ENCODE measurements at regions not wholly inside any gene's neighbourhood (a gene's known extent, or its start where the extent isn't known, plus 50 kb on each side); places are given as distances from the start of the nearest gene placed in this dataset.

GRCh38 chrX:43469391-43470054 is 186.6 kb upstream of the MAOA start:
- POLR2A ChIA-PET = no interaction called here
- H4K20me1 ChIP-seq (ENCODE audit: insufficient read depth, low read length) = no peaks in the 10 kb centered on the region
- DNase-seq (ENCODE audit: low spot score) = no peak
- H3K9me2 ChIP-seq (ENCODE audit: insufficient read depth, low read length) = no peaks in the 10 kb centered on the region
- H3K4me2 ChIP-seq (ENCODE audit: low read length) = no peak overlapping the region
- H3K27ac ChIP-seq (ENCODE audit: low read depth, low read length, poor library complexity, severe bottlenecking) = no peak overlapping the region
- CTCF ChIA-PET (ENCODE audit: unreplicated experiment) = no interaction called here
- H3K4me3 ChIP-seq (ENCODE audit: low read depth, low read length, poor library complexity, severe bottlenecking) = no peak overlapping the region
- H3K4me1 ChIP-seq (ENCODE audit: insufficient read depth, low read length, poor library complexity, severe bottlenecking) = no peaks in the 10 kb centered on the region
- H3K9me3 ChIP-seq (ENCODE audit: low read length) = no peaks in the 10 kb centered on the region
- intact Hi-C loops (cut with micrococcal nuclease; ENCODE audit: unreplicated experiment) = no loop called here
- no TSS peak for BruUV-seq (replicated peaks)
- no peak for TF ChIP-seq CTCF (conservative IDR thresholded peaks at IDR 0.05; ENCODE audit: low read length)
- TF ChIP-seq EZH2phosphoT487 (IDR thresholded peaks at IDR 0.05; ENCODE audit: borderline replicate concordance, low read depth, low read length) = no peak
- H3K36me3 ChIP-seq (ENCODE audit: insufficient read depth, low read length) = no peaks in the 10 kb centered on the region
- H3K79me2 ChIP-seq (ENCODE audit: insufficient read depth, low read depth, low read length) = no peaks in the 10 kb centered on the region
- H2AFZ ChIP-seq (ENCODE audit: low read length) = no peak overlapping the region

GRCh38 chrX:43474321-43474720 is 181.8 kb upstream of the MAOA start:
- BruUV-seq (replicated peaks) = no TSS peak
- intact Hi-C loops (cut with micrococcal nuclease; ENCODE audit: unreplicated experiment) = no loop called here
- DNase-seq (ENCODE audit: low spot score) = no peak
- no peaks in the 10 kb centered on the region for H3K79me2 ChIP-seq (ENCODE audit: insufficient read depth, low read depth, low read length)
- no peak overlapping the region for H2AFZ ChIP-seq (ENCODE audit: low read length)
- CTCF ChIA-PET (ENCODE audit: unreplicated experiment) = no interaction called here
- no peak overlapping the region for H3K4me3 ChIP-seq (ENCODE audit: low read depth, low read length, poor library complexity, severe bottlenecking)
- H3K4me2 ChIP-seq (ENCODE audit: low read length) = no peak overlapping the region
- H3K27ac ChIP-seq (ENCODE audit: low read depth, low read length, poor library complexity, severe bottlenecking) = no peak overlapping the region
- H3K9me2 ChIP-seq (ENCODE audit: insufficient read depth, low read length) = no peaks in the 10 kb centered on the region
- POLR2A ChIA-PET = no interaction called here
- H4K20me1 ChIP-seq (ENCODE audit: insufficient read depth, low read length) = no peaks in the 10 kb centered on the region
- H3K9me3 ChIP-seq (ENCODE audit: low read length) = no peaks in the 10 kb centered on the region
- H3K4me1 ChIP-seq (ENCODE audit: insufficient read depth, low read length, poor library complexity, severe bottlenecking) = no peaks in the 10 kb centered on the region
- TF ChIP-seq EZH2phosphoT487 (IDR thresholded peaks at IDR 0.05; ENCODE audit: borderline replicate concordance, low read depth, low read length) (no peak), CTCF (conservative IDR thresholded peaks at IDR 0.05; ENCODE audit: low read length) (no peak)
- H3K36me3 ChIP-seq (ENCODE audit: insufficient read depth, low read length) = no peaks in the 10 kb centered on the region

- Histone ChIP-seq H3K4me3 (ENCODE audit: low read depth, low read length, poor library complexity, severe bottlenecking) (no peak overlapping the region), H3K79me2 (ENCODE audit: insufficient read depth, low read depth, low read length) (no peaks in the 10 kb centered on the region), H2AFZ (ENCODE audit: low read length) (no peak overlapping the region), H4K20me1 (ENCODE audit: insufficient read depth, low read length) (no peaks in the 10 kb centered on the region), H3K9me3 (ENCODE audit: low read length) (no peaks in the 10 kb centered on the region), H3K27ac (ENCODE audit: low read depth, low read length, poor library complexity, severe bottlenecking) (no peak overlapping the region), H3K4me2 (ENCODE audit: low read length) (no peak overlapping the region), H3K36me3 (ENCODE audit: insufficient read depth, low read length) (no peaks in the 10 kb centered on the region), H3K9me2 (ENCODE audit: insufficient read depth, low read length) (no peaks in the 10 kb centered on the region), H3K4me1 (ENCODE audit: insufficient read depth, low read length, poor library complexity, severe bottlenecking) (no peaks in the 10 kb centered on the region)
- BruUV-seq (replicated peaks) = no TSS peak
- TF ChIP-seq CTCF (conservative IDR thresholded peaks at IDR 0.05; ENCODE audit: low read length) = no peak
- no peak for TF ChIP-seq EZH2phosphoT487 (IDR thresholded peaks at IDR 0.05; ENCODE audit: borderline replicate concordance, low read depth, low read length)
- ChIA-PET POLR2A (no interaction called here), CTCF (ENCODE audit: unreplicated experiment) (no interaction called here)
- DNase-seq (ENCODE audit: low spot score) = no peak
- intact Hi-C loops (cut with micrococcal nuclease; ENCODE audit: unreplicated experiment) = no loop called here
These were observed 177.0 kb upstream of the MAOA start for GRCh38 chrX:43479070-43479469.
